ENCODE measurements at regions not wholly inside any gene's neighbourhood (a gene's known extent, or its start where the extent isn't known, plus 50 kb on each side); places are given as distances from the start of the nearest gene placed in this dataset.
"Not testable (repeated sequence)": the region's sequence is repeated elsewhere in the genome, so short reads cannot be mapped to it uniquely, and the experiment has no call there.

- DNase-seq (ENCODE audit: low spot score) = no peak
Observed at GRCh38 chr5:154620411-154620810, 134.8 kb upstream of the LARP1 start.

GRCh38 chr5:154618696-154619095 is 136.5 kb upstream of the LARP1 start:
- DNase-seq (ENCODE audit: low spot score) = no peak

GRCh38 chr5:154614595-154614994 is 136.6 kb upstream of the HAND1 start:
- no peak for DNase-seq (ENCODE audit: low spot score)

GRCh38 chr5:154614125-154614524 is 136.1 kb upstream of the HAND1 start:
- no peak for DNase-seq (ENCODE audit: low spot score)

- no peak for DNase-seq (ENCODE audit: low spot score)
Observed at GRCh38 chr5:154612666-154613065, 134.6 kb upstream of the HAND1 start.

- DNase-seq (ENCODE audit: low spot score) = no peak
Observed at GRCh38 chr5:154611341-154611767, 133.3 kb upstream of the HAND1 start.

GRCh38 chr5:154610321-154611154 is 132.5 kb upstream of the HAND1 start:
- DNase-seq (ENCODE audit: low spot score) = peak; percentile 31

GRCh38 chr5:154609251-154609650 is 131.2 kb upstream of the HAND1 start:
- no peak for DNase-seq (ENCODE audit: low spot score)

GRCh38 chr5:154608531-154609011 is 130.5 kb upstream of the HAND1 start:
- DNase-seq (ENCODE audit: low spot score) = no peak

- DNase-seq (ENCODE audit: low spot score) = no peak
Observed at GRCh38 chr5:154607746-154608145, 129.7 kb upstream of the HAND1 start.

GRCh38 chr5:154606246-154606645 is 128.2 kb upstream of the HAND1 start:
- no peak for DNase-seq (ENCODE audit: low spot score)

- DNase-seq (ENCODE audit: low spot score) = no peak
Observed at GRCh38 chr5:154603953-154604679, 126.1 kb upstream of the HAND1 start.

- DNase-seq (ENCODE audit: low spot score) = no peak
Observed at GRCh38 chr5:154603485-154603884, 125.5 kb upstream of the HAND1 start.

GRCh38 chr5:154603011-154603410 is 125.0 kb upstream of the HAND1 start:
- DNase-seq (ENCODE audit: low spot score) = no peak

GRCh38 chr5:154601014-154601413 is 123.0 kb upstream of the HAND1 start:
- no peak for DNase-seq (ENCODE audit: low spot score)

GRCh38 chr5:154598021-154598420 is 120.0 kb upstream of the HAND1 start:
- no peak for DNase-seq (ENCODE audit: low spot score)

- DNase-seq (ENCODE audit: low spot score) = not testable (repeated sequence)
Observed at GRCh38 chr5:154596844-154597243, 118.8 kb upstream of the HAND1 start.

GRCh38 chr5:154595662-154596061 is 117.6 kb upstream of the HAND1 start:
- no peak for DNase-seq (ENCODE audit: low spot score)

- no peak for DNase-seq (ENCODE audit: low spot score)
Observed at GRCh38 chr5:154593796-154594195, 115.8 kb upstream of the HAND1 start.

- no peak for DNase-seq (ENCODE audit: low spot score)
Observed at GRCh38 chr5:154593071-154593470, 115.0 kb upstream of the HAND1 start.

GRCh38 chr5:154590093-154590724 is 112.2 kb upstream of the HAND1 start:
- no peak for DNase-seq (ENCODE audit: low spot score)

GRCh38 chr5:154589511-154589910 is 111.5 kb upstream of the HAND1 start:
- no peak for DNase-seq (ENCODE audit: low spot score)
